NCI-H2196 treated with DMSO at 0.1 percent for 48 hours (cell line): ENCODE measurements at regions not wholly inside any gene's neighbourhood (a gene's known extent, or its start where the extent isn't known, plus 50 kb on each side); places are given as distances from the start of the nearest gene placed in this dataset.

Experiments
- DNase-seq: peaks from one replicate; lab custom pipeline; 2025; ENCODE audit not compliant: unreplicated experiment; lab: John Stamatoyannopoulos, UW

DNA sequence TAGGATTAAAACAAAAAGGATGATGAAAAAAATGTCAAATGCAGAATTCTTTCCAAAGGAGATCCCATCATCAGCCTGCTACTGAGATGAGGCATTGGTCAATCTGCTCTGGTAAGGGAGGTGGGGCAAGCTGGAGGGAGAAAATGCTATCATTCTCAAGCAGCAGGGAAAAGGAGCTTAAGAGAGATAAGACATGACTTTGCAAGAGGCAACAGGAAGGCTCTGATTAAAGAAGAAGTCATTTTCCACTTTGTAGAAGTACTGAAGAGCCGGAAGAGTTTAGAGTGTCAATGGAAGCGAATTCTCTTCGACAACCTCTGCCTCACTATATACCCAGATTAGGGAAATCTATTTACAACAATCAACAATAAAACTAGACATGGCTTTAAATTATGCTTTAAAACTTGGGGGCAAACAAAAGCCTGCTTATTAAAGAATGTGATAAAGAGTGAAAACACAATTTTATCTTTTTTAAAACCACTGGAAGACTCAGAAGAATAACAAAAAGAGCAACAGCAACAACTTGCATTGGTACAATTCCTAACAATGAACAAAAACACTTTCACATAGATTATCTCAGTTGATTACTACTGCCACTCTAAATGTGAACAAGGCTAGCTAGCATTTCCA lies 81.8 kb upstream of the NANOGP8 start:
- DNase-seq = no peak

DNA sequence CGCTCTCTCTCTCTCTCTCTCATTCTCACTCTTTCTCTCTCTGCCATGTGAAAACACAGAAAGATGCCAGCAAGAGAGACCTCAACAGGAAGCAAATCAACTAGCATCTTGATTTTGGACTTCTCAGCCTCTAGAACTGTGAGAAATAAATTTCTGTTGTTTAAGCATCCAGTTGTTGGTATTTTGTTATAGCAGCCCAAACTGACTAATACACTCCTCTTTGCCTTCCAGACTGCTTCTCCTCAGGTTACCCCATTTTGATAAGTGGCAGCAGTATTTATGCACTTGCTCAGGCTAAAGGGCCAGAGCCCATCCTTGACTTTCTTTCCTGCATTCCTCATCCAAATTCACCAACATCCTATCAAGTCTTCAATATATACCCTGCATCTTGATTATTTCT lies 76.6 kb upstream of the NANOGP8 start:
- no peak for DNase-seq

DNA sequence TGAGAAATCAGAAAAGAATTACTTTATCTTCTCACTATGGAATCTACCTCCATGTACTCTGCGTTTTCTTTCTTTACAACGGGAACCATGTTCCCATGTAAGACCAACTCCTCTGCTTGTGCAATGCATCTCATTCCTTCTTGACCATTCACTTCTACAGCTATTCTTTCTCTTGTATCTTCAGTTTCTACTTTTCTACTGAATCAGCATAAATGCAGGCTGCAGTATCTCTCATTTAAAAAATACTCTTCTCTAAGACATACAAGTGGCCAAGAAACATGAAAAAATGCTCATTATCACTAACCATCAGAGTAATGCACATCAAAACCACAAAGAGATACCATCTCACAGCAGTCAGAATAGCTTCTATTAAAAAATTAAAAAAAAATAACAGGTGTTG lies 74.1 kb upstream of the NANOGP8 start:
- DNase-seq = no peak

DNA sequence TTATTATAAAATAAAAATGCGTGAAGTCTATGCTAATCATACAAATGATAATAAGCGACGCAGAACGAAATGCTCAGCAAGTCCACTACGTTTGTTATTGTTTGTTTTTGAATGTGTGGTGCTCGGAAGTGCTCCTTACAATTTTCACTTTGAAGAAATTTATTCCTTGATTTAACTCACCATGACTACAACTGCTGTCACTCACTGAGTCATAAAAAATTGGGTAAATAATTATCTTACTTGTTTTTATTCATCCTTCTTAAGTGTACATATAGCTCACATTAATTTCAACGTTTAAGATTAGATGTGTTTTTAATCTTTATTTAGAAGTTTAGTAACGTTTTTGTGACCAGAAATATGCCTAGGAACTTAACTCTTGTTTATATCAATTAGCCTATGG lies 66.7 kb upstream of the NANOGP8 start:
- DNase-seq = no peak

DNA sequence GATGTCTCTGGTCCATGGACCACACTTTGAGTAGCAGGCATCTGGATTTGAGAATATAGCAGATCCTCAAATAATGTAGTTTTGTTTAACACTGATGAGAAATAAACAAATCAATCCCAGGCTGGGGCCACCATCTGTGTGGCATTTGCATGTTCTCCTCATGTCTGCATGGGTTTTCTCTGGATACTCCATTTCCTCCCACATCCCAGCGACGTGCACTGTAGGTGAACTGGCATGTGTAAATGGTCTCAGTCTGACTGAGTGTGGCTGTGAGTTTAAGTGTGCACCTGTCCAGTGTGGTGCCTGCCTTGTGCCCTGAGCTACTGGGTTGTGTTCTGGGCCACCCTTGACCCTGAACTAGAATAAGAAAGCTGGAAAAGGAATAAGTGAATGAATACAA lies 66.3 kb upstream of the NANOGP8 start:
- DNase-seq = no peak

DNA sequence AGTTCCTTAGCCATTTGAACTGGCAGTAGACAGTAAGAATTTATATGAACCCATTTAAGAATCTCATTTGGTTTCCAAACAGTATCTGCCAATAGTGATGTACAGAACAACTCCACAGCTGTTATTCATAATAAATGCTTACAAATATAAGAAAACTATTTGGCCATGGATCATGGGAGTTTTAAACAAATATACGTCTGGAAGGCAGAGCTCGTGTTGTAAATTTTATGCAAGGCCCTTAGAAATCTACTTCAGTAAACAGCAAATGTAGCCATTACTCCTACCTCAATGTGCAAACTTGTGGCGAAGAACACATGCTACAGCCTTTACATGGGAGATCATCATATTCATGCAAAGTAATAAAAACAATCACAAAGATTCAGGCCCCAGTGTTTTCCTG lies 65.3 kb upstream of the NANOGP8 start:
- no peak for DNase-seq

DNA sequence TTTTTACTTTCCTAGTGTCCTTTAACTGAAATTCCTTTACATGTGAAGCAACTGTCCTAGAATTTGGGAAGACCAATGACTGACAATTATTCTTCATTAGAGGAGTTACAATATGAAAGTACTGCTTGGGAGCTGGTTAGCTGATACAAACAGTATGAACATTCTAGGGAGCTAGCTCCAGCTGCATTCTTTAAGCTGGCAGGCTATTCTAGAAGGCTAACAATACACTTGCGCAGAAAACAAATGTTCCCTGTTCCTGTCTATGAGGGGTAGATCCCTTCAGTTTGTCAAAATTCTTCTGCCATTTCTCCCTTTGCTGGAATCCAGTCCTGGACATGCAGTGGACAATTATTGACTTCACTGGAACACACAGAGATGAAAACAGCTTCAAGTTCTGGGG lies 60.2 kb upstream of the NANOGP8 start:
- DNase-seq = no peak

DNA sequence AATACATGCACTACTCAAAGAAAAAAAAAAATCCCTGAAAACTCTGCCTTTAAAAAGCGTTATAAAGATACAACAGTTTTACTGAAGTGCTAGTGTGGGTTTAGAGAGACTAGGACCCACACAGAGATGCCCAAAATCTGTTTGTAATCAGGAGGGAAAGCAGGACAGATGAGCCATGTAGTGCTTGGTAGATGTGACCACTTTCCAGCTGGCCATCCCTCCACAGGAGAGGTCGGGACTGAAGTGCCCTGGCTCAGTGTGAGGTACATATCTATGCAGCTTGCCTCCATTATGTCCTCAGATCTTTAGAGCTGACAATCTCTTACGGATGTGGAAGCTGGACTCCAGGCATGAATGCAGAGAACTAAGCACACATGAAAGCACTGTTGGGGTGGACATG lies 57.5 kb upstream of the NANOGP8 start:
- no peak for DNase-seq

DNA sequence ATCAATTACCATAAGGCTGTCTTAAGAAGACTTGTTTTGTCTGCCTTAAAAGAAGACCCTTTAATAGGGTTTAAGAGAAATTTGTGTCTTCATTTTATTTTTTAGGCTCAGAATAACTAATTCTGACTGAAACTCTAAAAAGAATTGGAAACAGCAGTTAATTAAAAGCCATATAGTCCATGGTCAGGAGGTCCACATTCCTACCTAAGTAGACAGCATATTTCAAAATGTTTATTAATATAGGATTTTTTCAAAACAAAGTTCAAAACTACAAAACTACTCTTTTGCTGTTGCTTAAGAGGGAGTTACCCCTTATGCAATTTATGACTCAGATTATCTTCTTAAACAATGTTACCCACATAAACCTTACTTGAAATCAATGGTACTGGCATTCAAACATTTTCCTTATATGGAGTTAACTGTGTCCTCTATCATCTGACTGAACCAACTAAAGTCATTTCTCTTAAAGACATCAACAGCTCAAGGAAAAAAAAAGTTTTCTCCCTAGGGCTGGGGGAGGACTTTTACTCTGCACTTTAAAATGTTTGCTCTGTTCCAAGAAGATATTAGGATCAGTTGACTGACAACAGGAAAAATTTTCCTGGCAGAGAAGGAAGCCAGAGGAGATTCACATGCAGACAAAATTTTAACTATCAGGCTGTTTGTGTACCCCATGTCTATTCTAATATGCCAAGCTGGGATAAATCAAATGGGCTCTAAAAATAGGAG lies 56.8 kb upstream of the NANOGP8 start:
- DNase-seq = no peak

DNA sequence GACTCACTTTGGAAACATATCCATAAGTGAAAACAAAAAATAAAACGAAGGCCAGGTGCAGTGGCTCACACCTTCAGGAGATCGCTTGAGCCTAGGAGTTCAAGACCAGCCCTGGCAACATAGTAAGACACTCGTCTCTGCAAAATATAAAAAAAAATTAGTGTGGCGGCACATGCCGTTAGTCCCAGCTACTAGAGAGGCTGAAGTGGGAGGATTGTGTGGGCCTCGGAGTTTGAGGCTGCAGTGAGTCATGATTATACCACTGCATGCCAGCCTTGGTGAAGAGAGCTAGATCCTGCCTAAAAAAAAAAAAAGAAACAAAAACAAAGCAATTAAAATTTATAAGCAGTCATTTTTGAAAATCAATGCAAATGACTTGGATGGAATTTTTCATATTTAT lies 54.7 kb upstream of the NANOGP8 start:
- DNase-seq = no peak

DNA sequence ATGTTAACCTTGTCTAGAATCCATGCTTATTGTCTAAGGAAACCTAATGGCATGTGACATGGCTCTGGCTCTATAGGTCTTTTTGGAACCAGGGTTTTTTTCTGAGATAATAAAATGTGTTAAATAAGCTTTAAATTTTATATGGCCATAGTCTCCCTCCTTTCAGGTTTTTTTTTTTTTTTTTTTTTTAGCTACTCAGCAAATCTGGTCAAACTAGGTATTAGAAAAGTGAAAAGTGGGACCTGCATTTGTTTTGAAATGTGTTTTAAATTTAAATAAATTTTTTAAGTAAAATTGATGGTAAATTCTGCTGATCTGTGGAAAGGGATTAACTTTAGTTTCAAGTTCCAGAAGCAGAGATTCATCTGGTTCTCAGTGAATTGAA lies 52.1 kb upstream of the NANOGP8 start:
- DNase-seq = no peak

DNA sequence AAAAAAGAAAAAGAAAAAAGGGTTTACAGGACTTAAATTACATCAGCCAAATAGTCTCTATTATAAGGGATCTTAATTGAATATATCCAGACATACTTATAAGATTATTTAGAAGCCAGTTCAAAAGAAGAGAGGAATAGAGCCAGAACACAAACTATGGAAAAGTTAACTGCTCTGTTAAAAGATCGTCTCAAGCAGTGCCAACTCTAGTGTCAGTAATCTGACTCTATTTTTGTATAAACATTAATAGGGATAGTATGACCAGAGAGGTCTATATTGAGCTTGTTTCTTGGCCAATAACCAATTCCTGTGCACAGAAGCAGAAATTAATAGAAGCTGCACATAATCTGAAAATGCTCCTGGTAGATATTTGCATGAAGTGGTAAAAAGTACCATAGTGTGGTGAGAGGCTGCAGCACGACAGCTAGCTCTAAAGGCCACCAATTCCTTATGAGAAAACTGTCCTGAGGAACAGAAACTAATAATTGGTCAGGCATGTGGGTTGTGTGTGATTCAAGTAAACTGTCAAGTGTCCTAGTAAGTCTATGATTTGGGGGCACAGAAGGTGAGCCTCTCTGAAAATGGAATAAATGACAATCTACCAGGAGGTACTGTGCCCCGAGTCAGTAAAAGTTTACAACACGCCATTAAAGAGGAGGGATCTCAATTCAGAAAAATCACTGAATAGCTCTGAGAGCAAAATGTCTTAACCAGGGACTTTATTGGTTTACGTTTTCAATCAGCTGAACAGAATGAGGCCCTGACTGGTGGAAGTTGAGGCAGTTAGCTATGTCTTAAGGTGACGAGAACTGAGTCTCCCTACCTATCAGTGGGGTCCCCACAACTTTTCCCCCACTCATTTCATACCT lies 51.5 kb upstream of the NANOGP8 start:
- no peak for DNase-seq
